Spleen (tissue), 11 donors: ENCODE measurements at regions not wholly inside any gene's neighbourhood (a gene's known extent, or its start where the extent isn't known, plus 50 kb on each side); places are given as distances from the start of the nearest gene placed in this dataset.
"Not testable (repeated sequence)": the region's sequence is repeated elsewhere in the genome, so short reads cannot be mapped to it uniquely, and the experiment has no call there.

Experiments used
- DNase-seq: peaks from one replicate; pipeline ENCODE4 v3.0.0-alpha.2; 2020
- H3K27ac ChIP-seq, 8 donors: fragments of 200-600 bp; sonication (generic) in 7 of 8; 1 replicate in 4 of 8; 2 replicates in 4 of 8; pipeline versions ENCODE4 v1.5.0 to v1.8.0; 2016 to 2021; ENCODE audit warnings: inconsistent platforms in 4 of 8, mild to moderate bottlenecking in 4 of 8, moderate library complexity in 1 of 8
- H3K27me3 ChIP-seq, 7 donors: fragments of 200-600 bp; sonication (generic) in 6 of 7; replicated peaks in 1 of 7; 1 replicate in 4 of 7; 2 replicates in 3 of 7; pipeline versions ENCODE4 v1.5.0 to v1.8.0; 2016 to 2021; ENCODE audit warnings: inconsistent platforms in 3 of 7, mild to moderate bottlenecking in 1 of 7
- H3K36me3 ChIP-seq, 6 donors: fragments of 200-600 bp; sonication (generic) in 5 of 6; 1 replicate in 4 of 6; 2 replicates in 2 of 6; pipeline versions ENCODE4 v1.5.0 to v1.8.0; 2016 to 2021; ENCODE audit warnings: inconsistent platforms in 2 of 6
- H3K4me1 ChIP-seq, 6 donors: fragments of 200-600 bp; sonication (generic) in 5 of 6; 1 replicate in 3 of 6; 2 replicates in 3 of 6; pipeline versions ENCODE4 v1.5.0 to v1.8.0; 2016 to 2021; ENCODE audit warnings: inconsistent platforms in 3 of 6
- H3K4me3 ChIP-seq, 8 donors: fragments of 200-600 bp; sonication (generic) in 7 of 8; 1 replicate in 4 of 8; 2 replicates in 4 of 8; pipeline versions ENCODE4 v1.5.0 to v1.8.0; 2016 to 2021; ENCODE audit warnings: inconsistent platforms in 4 of 8, mild to moderate bottlenecking in 4 of 8, moderate library complexity in 2 of 8
- H3K9me3 ChIP-seq, 8 donors: fragments of 200-600 bp; sonication (generic) in 7 of 8; 1 replicate in 4 of 8; 2 replicates in 4 of 8; pipeline versions ENCODE4 v1.5.0 to v1.8.0; 2016 to 2021; ENCODE audit warnings: inconsistent platforms in 4 of 8
- POLR2A ChIP-seq, 3 donors: fragments of 450-650 bp; IDR thresholded peaks; one replicate each; pipeline ENCODE4 v1.5.1; 2017; ENCODE audit warnings: antibody characterized with exemption in 3 of 3, mild to moderate bottlenecking in 1 of 3
- POLR2AphosphoS5 ChIP-seq, 3 donors: sonication (generic); formaldehyde crosslinking; IDR thresholded peaks; one replicate each; pipeline ENCODE4 v1.5.1; 2017; ENCODE audit warnings: antibody characterized with exemption in 3 of 3
- WGBS, 5 donors: extraction: QIAGEN DNeasy Blood & Tissue Kit in 3 of 5; methylation state at CpG; one replicate each; pipeline versions ENCODE4 v1.1.5 to v1.1.7; 2013 to 2018; 5-methylcytosine and 5-hydroxymethylcytosine counted together
- intact Hi-C: fragments of 100-400 bp; cut with DNase I; formaldehyde crosslinking; loops from one replicate; pipeline ENCODE4 v1.15.0; 2023; ENCODE audit warnings: low total_unique reads
- TF ChIP-seq, protein P1 (sequence below), 11 experiments: fragments of 200-600 bp in 7 of 11; fragments of 450-650 bp in 4 of 11; sonication (generic) in 4 of 11; IDR thresholded peaks in 8 of 11; conservative IDR thresholded peaks in 3 of 11; 1 replicate in 7 of 11; 2 replicates in 4 of 11; pipeline versions ENCODE4 v1.4.0 to v1.8.0; 2016 to 2021; ENCODE audit warnings: antibody characterized with exemption in 11 of 11, inconsistent platforms in 4 of 11, mild to moderate bottlenecking in 1 of 11
- donor health status: healthy with polysubstance abuse.
- donor health status: DM: no; HTN: no; CAD: no; lungs with moderate emphysema.
- donor health status: DM: no; HTN: no; CAD: no.
- donor health status: Bipolar disorder and iron deficiency.
- donor health status: healthy.
- donor health status: DM: no; HTN: no; CAD: no.
- donor health status: DM: yes; HTN: yes; CAD: no.

DNA sequence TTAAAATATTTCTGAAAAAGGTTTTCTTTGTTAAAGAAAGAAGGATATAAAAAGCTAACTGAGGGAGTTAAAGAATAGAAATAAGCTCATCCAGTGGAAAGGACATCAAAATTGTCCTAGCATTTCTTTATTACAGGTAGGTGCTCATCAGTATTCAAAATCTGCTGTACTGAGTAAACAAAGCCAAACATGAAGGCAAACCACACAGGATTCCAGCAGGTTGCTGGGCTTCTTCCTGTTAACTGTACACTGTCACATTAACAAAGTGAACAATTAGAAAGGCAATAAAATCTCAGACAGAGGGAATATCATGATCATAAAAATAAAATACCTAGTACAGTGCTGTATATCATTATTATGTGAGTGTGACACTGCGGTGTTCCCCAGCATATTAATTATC is 1541.0 kb downstream of the SLITRK5 start:
- Histone ChIP-seq H3K4me1 (no peaks in the 10 kb centered on the region), H3K9me3 (peaks cover 0 to 14% (median 0%) of the 10 kb centered on the region in 8 donors), H3K36me3 (no peaks in the 10 kb centered on the region), H3K27me3 (no peaks in the 10 kb centered on the region), H3K4me3 (no peak overlapping the region), H3K27ac (no peak overlapping the region)
- DNase-seq, result no peak
- TF ChIP-seq POLR2A (IDR thresholded peaks at IDR 0.05), result no peak
- TF ChIP-seq POLR2AphosphoS5 (IDR thresholded peaks at IDR 0.05), result no peak
- TF ChIP-seq, protein P1, sequence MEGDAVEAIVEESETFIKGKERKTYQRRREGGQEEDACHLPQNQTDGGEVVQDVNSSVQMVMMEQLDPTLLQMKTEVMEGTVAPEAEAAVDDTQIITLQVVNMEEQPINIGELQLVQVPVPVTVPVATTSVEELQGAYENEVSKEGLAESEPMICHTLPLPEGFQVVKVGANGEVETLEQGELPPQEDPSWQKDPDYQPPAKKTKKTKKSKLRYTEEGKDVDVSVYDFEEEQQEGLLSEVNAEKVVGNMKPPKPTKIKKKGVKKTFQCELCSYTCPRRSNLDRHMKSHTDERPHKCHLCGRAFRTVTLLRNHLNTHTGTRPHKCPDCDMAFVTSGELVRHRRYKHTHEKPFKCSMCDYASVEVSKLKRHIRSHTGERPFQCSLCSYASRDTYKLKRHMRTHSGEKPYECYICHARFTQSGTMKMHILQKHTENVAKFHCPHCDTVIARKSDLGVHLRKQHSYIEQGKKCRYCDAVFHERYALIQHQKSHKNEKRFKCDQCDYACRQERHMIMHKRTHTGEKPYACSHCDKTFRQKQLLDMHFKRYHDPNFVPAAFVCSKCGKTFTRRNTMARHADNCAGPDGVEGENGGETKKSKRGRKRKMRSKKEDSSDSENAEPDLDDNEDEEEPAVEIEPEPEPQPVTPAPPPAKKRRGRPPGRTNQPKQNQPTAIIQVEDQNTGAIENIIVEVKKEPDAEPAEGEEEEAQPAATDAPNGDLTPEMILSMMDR (IDR thresholded peaks at IDR 0.05 in 8 of 11, conservative IDR thresholded peaks at IDR 0.05 in 3 of 11), result no peak
- 80 to 96% (median 84%) methylated on average over 1 of the region's 1 CpG for WGBS, 5 donors
- intact Hi-C loops, result no loop called here

DNA sequence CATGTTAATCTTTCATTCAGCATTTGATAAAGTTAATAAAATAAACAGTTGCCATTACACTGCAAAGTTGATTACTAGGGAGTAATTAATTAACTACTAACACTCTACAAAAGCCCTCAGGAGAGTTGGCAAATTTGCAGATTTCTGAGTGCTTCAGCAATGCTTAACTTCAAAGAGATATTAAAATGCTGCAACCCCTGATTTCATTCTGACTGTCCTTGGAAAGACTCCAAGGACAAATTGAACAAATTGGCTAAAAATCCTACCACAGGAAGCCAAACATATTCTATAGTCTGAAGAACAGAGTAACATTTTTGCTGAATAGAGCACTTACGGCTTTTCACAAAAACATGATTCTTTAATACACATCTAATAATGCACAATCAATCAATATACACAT is 1543.0 kb downstream of the SLITRK5 start:
- no peak for TF ChIP-seq POLR2A (IDR thresholded peaks at IDR 0.05)
- TF ChIP-seq, protein P1 (IDR thresholded peaks at IDR 0.05 in 8 of 11, conservative IDR thresholded peaks at IDR 0.05 in 3 of 11), result no peak
- TF ChIP-seq POLR2AphosphoS5 (IDR thresholded peaks at IDR 0.05), result no peak
- intact Hi-C loops, result no loop called here
- Histone ChIP-seq H3K27ac (no peak overlapping the region), H3K27me3 (no peaks in the 10 kb centered on the region), H3K4me3 (no peak overlapping the region), H3K9me3 (peaks cover 0 to 19% (median 2%) of the 10 kb centered on the region in 8 donors), H3K36me3 (no peaks in the 10 kb centered on the region), H3K4me1 (no peaks in the 10 kb centered on the region)
- DNase-seq, result no peak
- WGBS, 5 donors, result 53 to 69% (median 62%) methylated on average over 1 of the region's 1 CpG

DNA sequence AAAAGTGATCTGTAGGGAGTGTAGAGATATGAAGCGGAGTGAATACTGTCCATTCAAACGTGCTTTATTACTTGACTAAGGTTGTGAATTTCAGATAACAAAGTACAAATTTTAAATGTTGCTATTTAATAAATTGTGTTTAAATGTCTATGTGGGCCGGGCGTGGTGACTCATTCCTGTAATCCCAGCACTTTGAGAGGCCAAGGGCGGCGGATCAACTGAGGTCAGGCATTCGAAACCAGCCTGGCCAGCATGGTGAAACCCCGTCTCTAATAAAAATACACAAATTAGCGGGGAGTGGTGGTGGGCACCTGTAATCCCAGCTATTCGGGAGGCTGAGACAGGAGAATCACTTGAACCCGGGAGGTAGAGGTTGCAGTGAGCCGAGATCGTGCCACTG is 1544.1 kb downstream of the SLITRK5 start:
- H3K27ac ChIP-seq, H3K4me1 ChIP-seq, H3K36me3 ChIP-seq, intact Hi-C loops, H3K27me3 ChIP-seq, DNase-seq, H3K4me3 ChIP-seq: not testable (repeated sequence)
- peaks cover 0 to 29% (median 5%) of the 10 kb centered on the region in 8 donors for H3K9me3 ChIP-seq
- WGBS, 5 donors, result 81 to 85% (median 82%) methylated on average over 13 of the region's 13 CpGs

DNA sequence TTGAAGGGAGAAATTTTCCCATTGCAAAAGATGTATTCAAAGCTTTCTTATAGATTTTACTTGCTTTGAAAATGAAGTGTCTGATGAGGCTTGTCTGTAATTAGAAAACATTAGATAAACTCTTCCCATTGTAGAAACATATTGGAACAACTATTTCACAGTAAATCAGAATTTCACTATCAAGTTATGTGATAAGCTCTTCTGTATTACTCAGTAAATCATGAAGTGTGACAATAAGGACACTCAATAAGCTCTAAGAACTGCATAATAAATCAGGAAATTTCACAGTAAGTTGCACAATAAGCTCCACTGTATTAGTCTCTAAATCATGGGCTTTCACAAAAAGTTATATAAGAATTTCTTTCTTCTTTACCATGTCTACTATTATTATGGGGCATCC is 1546.6 kb downstream of the SLITRK5 start:
- intact Hi-C loops, result no loop called here
- TF ChIP-seq, protein P1 (IDR thresholded peaks at IDR 0.05 in 8 of 11, conservative IDR thresholded peaks at IDR 0.05 in 3 of 11), result no peak
- no peak for TF ChIP-seq POLR2AphosphoS5 (IDR thresholded peaks at IDR 0.05)
- no peak for TF ChIP-seq POLR2A (IDR thresholded peaks at IDR 0.05)
- no peak for DNase-seq
- Histone ChIP-seq H3K9me3 (peaks cover 0 to 53% (median 26%) of the 10 kb centered on the region in 8 donors), H3K4me1 (no peaks in the 10 kb centered on the region), H3K4me3 (no peak overlapping the region), H3K27me3 (no peaks in the 10 kb centered on the region), H3K36me3 (no peaks in the 10 kb centered on the region), H3K27ac (no peak overlapping the region)

DNA sequence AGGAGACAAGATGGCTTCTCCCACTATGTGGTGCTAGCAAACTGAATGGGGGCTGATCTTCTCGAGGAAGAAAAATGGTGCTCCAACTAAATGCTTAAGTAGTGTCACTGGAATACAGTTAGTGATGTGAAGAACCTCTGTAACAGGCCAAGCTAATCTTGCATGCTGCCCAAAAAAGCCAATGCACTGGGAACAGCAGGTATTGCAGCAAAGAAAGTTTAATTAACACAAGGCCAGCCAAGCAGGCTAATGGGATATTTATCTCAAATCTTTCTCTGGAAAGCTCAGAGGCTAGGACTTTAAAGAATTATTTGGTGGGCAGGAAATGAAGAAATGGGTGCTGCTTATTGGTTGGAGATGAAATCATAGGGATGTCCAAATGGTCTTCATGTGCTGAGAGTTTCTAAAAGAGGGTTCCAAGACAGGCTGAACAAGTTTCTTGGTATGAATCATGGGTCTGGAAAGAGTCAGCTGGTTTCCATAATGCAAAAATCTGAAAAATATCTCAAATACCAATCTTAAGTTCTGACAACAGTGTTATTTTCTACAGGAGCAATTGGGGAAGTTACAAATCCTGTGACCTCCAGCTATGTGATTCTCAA is 1550.5 kb downstream of the SLITRK5 start:
- H3K36me3 ChIP-seq, result no peaks in the 10 kb centered on the region
- no peak for DNase-seq
- peaks cover 0 to 42% (median 25%) of the 10 kb centered on the region in 8 donors for H3K9me3 ChIP-seq
- H3K27me3 ChIP-seq, result no peaks in the 10 kb centered on the region
- intact Hi-C loops, result no loop called here
- H3K27ac ChIP-seq, result no peak overlapping the region
- TF ChIP-seq POLR2A (IDR thresholded peaks at IDR 0.05), result no peak
- no peak for TF ChIP-seq POLR2AphosphoS5 (IDR thresholded peaks at IDR 0.05)
- H3K4me1 ChIP-seq, result no peaks in the 10 kb centered on the region
- H3K4me3 ChIP-seq, result no peak overlapping the region
- 54 to 90% (median 78%) methylated on average over 1 of the region's 1 CpG for WGBS, 5 donors
